HCT116 (cell line): ENCODE measurements at regions not wholly inside any gene's neighbourhood (a gene's known extent, or its start where the extent isn't known, plus 50 kb on each side); places are given as distances from the start of the nearest gene placed in this dataset.

ENCODE experiments used
- ATAC-seq: fragments of 200-7000 bp; cut with Tn5 transposase; 2 replicates; pipeline ENCODE4 v1.9.1; 2020; ENCODE audit warnings: mild to moderate bottlenecking, moderate library complexity
- BruUV-seq: library from RNA; stranded (reverse); fragments of 400-500 nt; replicated peaks from 2 replicates; lab custom pipeline; 2021; lab: Mats Ljungman, UMichigan
- CTCF ChIA-PET: fragments of 300-600 bp; sonication (Branson Sonifier 250); formaldehyde crosslinking; loops from one replicate; lab custom pipeline; 2021; ENCODE audit warnings: antibody characterized with exemption; lab: Charles Lee
- POLR2A ChIA-PET: fragments of 300-600, 350-600 bp; sonication (Branson Sonifier 250); formaldehyde crosslinking; loops from one replicate; lab custom pipeline; 2021; ENCODE audit warnings: antibody characterized with exemption; lab: Charles Lee
- RAD21 ChIA-PET, 2 experiments: fragments of 300-600 bp; sonication (Branson Sonifier 250); formaldehyde crosslinking; loops; one replicate each; lab custom pipeline; 2023; ENCODE audit warnings: low total read pairs in 2 of 2; ENCODE audit not compliant: uncharacterized antibody in 2 of 2, unreplicated experiment in 2 of 2, low non-redundant PET in 1 of 2; lab: Charles Lee
- DNase-seq: peaks from one replicate; pipeline ENCODE4 v3.0.0-alpha.2; 2010; ENCODE audit warnings: low read depth, low spot score
- H2AFZ ChIP-seq: fragments of 200-600 bp; shearing (Covaris generic), sonication (generic); 2 replicates; pipeline ENCODE4 v1.6.1; 2017; ENCODE audit warnings: low read depth, mixed run types, mixed read lengths, antibody characterized with exemption, low read length; ENCODE audit not compliant: poor library complexity, severe bottlenecking
- H3K27ac ChIP-seq: 2 replicates; pipeline ENCODE4 v1.5.1; 2012; ENCODE audit warnings: low read depth, low read length
- H3K27me3 ChIP-seq: fragments of 200-600 bp; sonication (generic); 2 replicates; pipeline ENCODE4 v1.6.1; 2016; ENCODE audit warnings: mixed run types, low read length, mixed read lengths; ENCODE audit not compliant: insufficient read depth
- H3K36me3 ChIP-seq, 2 experiments: fragments of 200-500 bp in 1 of 2; fragments of 200-600 bp in 1 of 2; sonication (Bioruptor generic) in 1 of 2; sonication (generic) in 1 of 2; 2 replicates each; pipeline versions ENCODE4 v1.5.1 to v1.6.1; 2014 to 2016; ENCODE audit warnings: low read length in 2 of 2, inconsistent platforms in 1 of 2, mixed read lengths in 1 of 2, mixed run types in 1 of 2; ENCODE audit not compliant: insufficient read depth in 2 of 2, control insufficient read depth in 1 of 2
- H3K4me1 ChIP-seq, 2 experiments: fragments of 200-600 bp in 1 of 2; sonication (generic) in 1 of 2; 2 replicates each; pipeline versions ENCODE4 v1.5.1 to v1.6.1; 2012 to 2017; ENCODE audit warnings: low read length in 2 of 2, inconsistent platforms in 1 of 2, mild to moderate bottlenecking in 1 of 2, mixed read lengths in 1 of 2, mixed run types in 1 of 2, moderate library complexity in 1 of 2; ENCODE audit not compliant: insufficient read depth in 2 of 2, control insufficient read depth in 1 of 2
- H3K4me2 ChIP-seq: fragments of 200-600 bp; sonication (generic); 2 replicates; pipeline ENCODE4 v1.6.1; 2017; ENCODE audit warnings: mixed run types, low read length, mixed read lengths
- H3K4me3 ChIP-seq, 2 experiments: fragments of 200-600 bp in 1 of 2; sonication (generic) in 1 of 2; replicated peaks in 1 of 2; 2 replicates each; pipeline ENCODE4 v1.5.1; 2011 to 2016; ENCODE audit warnings: low read length in 2 of 2, control low read depth in 1 of 2, low read depth in 1 of 2, mild to moderate bottlenecking in 1 of 2, mixed read lengths in 1 of 2, mixed run types in 1 of 2
- H3K79me2 ChIP-seq: fragments of 200-600 bp; sonication (generic); 2 replicates; pipeline ENCODE4 v1.6.1; 2017; ENCODE audit warnings: mild to moderate bottlenecking, mixed run types, low read length, moderate library complexity, mixed read lengths; ENCODE audit not compliant: insufficient read depth
- H3K9ac ChIP-seq: fragments of 200-600 bp; sonication (generic); 2 replicates; pipeline ENCODE4 v1.6.1; 2016; ENCODE audit warnings: low read length, mixed read lengths
- H3K9me2 ChIP-seq: fragments of 200-600 bp; sonication (generic), shearing (Covaris generic); 2 replicates; pipeline ENCODE4 v1.6.1; 2017; ENCODE audit warnings: mixed run types, mild to moderate bottlenecking, moderate library complexity; ENCODE audit not compliant: insufficient read depth
- H3K9me3 ChIP-seq, 2 experiments: fragments of 200-500 bp in 1 of 2; fragments of 200-600 bp in 1 of 2; sonication (Bioruptor generic) in 1 of 2; sonication (generic) in 1 of 2; 2 replicates each; pipeline ENCODE4 v1.6.1; 2014 to 2017; ENCODE audit warnings: low read length in 2 of 2, mixed read lengths in 2 of 2, inconsistent platforms in 1 of 2, low read depth in 1 of 2, mild to moderate bottlenecking in 1 of 2, mixed run types in 1 of 2, moderate library complexity in 1 of 2; ENCODE audit not compliant: control insufficient read depth in 1 of 2, insufficient read depth in 1 of 2
- H4K20me1 ChIP-seq: fragments of 200-600 bp; sonication (generic), shearing (Covaris generic); 2 replicates; pipeline ENCODE4 v1.6.1; 2017; ENCODE audit warnings: mixed run types, mild to moderate bottlenecking, moderate library complexity; ENCODE audit not compliant: insufficient read depth
- CBX3 ChIP-seq: IDR thresholded peaks from 2 replicates; pipeline ENCODE4 v1.6.1; 2012; ENCODE audit warnings: low read depth
- CEBPB ChIP-seq: IDR thresholded peaks from 2 replicates; pipeline ENCODE4 v1.6.1; 2012; ENCODE audit warnings: low read depth
- CTCF ChIP-seq, 3 experiments: fragments of 200-600 bp in 1 of 3; sonication (generic) in 1 of 3; IDR thresholded peaks in 2 of 3; conservative IDR thresholded peaks in 1 of 3; 2 replicates each; pipeline ENCODE4 v1.5.1; 2012 to 2017; ENCODE audit warnings: low read depth in 2 of 3, low read length in 2 of 3, antibody characterized with exemption in 1 of 3, borderline replicate concordance in 1 of 3, control low read depth in 1 of 3, mild to moderate bottlenecking in 1 of 3, mixed read lengths in 1 of 3, mixed run types in 1 of 3, moderate library complexity in 1 of 3; ENCODE audit not compliant: insufficient read depth in 1 of 3
- FOSL1 ChIP-seq: IDR thresholded peaks from 2 replicates; pipeline ENCODE4 v1.6.1; 2012; ENCODE audit warnings: low read depth
- JUND ChIP-seq: IDR thresholded peaks from 2 replicates; pipeline ENCODE4 v1.6.1; 2012
- REST ChIP-seq: IDR thresholded peaks from 2 replicates; pipeline ENCODE4 v1.6.1; 2012; ENCODE audit warnings: low read depth
- SP1 ChIP-seq: IDR thresholded peaks from 2 replicates; pipeline ENCODE4 v1.6.1; 2012; ENCODE audit warnings: low read depth
- TCF7L2 ChIP-seq: IDR thresholded peaks from 2 replicates; pipeline ENCODE4 v1.7.0; 2011; ENCODE audit warnings: borderline replicate concordance, inconsistent platforms; ENCODE audit not compliant: insufficient read depth, insufficient read length; ENCODE audit errors: extremely low read depth
- ZFX ChIP-seq: fragments of 450-650 bp; IDR thresholded peaks from 2 replicates; pipeline ENCODE4 v1.6.1; 2017
- intact Hi-C: fragments of 100-400 bp; cut with micrococcal nuclease; formaldehyde crosslinking; loops from 2 replicates; pipeline ENCODE4 v1.10.0; 2022
- TF ChIP-seq, protein P1 (sequence below): IDR thresholded peaks from 2 replicates; pipeline ENCODE4 v1.6.1; 2011; ENCODE audit warnings: mild to moderate bottlenecking, low read length, moderate library complexity; ENCODE audit not compliant: insufficient replicate concordance; ENCODE audit errors: extremely low read depth

DNA sequence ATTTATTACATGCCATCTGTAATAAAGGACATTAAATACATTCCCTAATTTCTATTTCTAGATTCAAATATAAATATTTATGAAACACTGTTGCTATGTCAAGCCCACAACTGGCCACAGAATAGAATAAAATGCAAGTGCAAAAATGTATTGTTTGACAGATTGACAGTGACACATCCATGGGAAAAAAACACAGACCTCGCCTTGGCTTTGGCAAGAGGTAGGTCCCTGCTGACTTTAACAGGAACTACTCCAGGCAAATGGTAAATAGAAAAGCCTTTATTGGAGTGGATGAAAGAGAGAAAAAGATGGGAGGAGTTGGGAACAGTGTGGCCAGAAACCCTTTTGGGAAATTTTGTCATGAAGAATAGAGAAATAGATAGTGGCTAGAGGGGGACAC lies 622.9 kb downstream of the UTRN start:
- no peaks in the 10 kb centered on the region for H3K27me3 ChIP-seq
- ATAC-seq (peak; percentile 39), DNase-seq (no peak)
- H3K4me1 ChIP-seq = peaks cover 27 to 67% of the 10 kb centered on the region in 2 experiments
- intact Hi-C loops = no loop called here
- BruUV-seq = no TSS peak
- CTCF ChIA-PET = no interaction called here
- peaks cover 25% of the 10 kb centered on the region for H3K79me2 ChIP-seq
- H3K9ac ChIP-seq = peak overlapping the region; percentile 8; the same call in 1 of the 2 replicates
- peaks cover 0 to 13% of the 10 kb centered on the region in 2 experiments; a peak in 2 of 4 replicates for H3K36me3 ChIP-seq
- no peaks in the 10 kb centered on the region for H3K9me2 ChIP-seq
- H3K27ac ChIP-seq = peak overlapping the region; percentile 7; the same call in 1 of the 2 replicates
- RAD21 ChIA-PET = no interaction called here
- POLR2A ChIA-PET = no interaction called here
- H3K9me3 ChIP-seq = no peaks in the 10 kb centered on the region
- TF ChIP-seq FOSL1 (0 out of 2 replicates have a peak, but pooled peaks have one; percentile 10), ZFX (no peak), CEBPB (0 out of 2 replicates have a peak, but pooled peaks have one; percentile 14), TCF7L2 (no peak)
- TF ChIP-seq, all 23 proteins: peak for 2
- no peaks in the 10 kb centered on the region for H4K20me1 ChIP-seq
- H2AFZ ChIP-seq = no peak overlapping the region
- H3K4me3 ChIP-seq = no peak overlapping the region
- H3K4me2 ChIP-seq = peak overlapping the region; percentile 10; the same call in 1 of the 2 replicates

DNA sequence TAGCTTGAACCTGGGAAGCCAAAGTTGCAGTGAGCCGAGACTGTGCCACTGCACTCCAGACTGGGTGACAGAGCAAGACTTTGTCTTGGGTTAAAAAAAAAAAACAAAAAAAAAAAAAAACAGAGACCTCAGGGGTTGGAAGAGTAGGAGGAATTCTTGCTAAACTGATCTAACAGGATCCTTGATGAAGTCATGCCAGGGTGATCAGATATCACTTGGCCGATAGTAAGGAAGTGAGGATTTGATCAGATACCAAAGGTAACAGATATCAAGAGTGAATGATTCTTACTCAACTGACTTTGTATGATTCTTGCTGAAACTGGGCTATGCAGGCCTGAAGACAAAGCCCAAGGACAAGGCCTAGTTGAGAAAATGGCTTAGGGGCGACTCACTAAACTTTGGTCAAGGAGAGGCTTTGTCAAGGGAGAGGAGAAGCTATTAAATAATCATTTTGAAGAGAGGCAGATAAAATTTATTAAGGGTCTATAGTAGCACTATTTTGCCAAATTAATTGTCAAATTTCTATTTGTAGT lies 624.7 kb downstream of the UTRN start:
- peak; percentile 20; the same call in 1 of the 2 replicates for ATAC-seq
- peak overlapping the region; percentile 90 for H3K27ac ChIP-seq
- ChIA-PET POLR2A (no interaction called here), RAD21 (interaction anchor here in 1 of 2 experiments (0.7 kb wide), 1 partner anchor 175 kb away, joined by 3 read pairs; no protein-coding TSS in a partner anchor)
- no TSS peak for BruUV-seq
- peaks cover 0 to 10% of the 10 kb centered on the region in 2 experiments; a peak in 1 of 4 replicates for H3K36me3 ChIP-seq
- no peak overlapping the region for H3K4me3 ChIP-seq
- no peak for DNase-seq
- intact Hi-C loops = loop anchor here (5.0 kb wide), 1 partner anchor 103 kb away; no protein-coding TSS in a partner anchor
- no peaks in the 10 kb centered on the region for H3K9me3 ChIP-seq
- no peaks in the 10 kb centered on the region for H3K27me3 ChIP-seq
- peak overlapping the region; percentile 45 for H3K9ac ChIP-seq
- no peak for TF ChIP-seq REST
- TF ChIP-seq, protein P1, sequence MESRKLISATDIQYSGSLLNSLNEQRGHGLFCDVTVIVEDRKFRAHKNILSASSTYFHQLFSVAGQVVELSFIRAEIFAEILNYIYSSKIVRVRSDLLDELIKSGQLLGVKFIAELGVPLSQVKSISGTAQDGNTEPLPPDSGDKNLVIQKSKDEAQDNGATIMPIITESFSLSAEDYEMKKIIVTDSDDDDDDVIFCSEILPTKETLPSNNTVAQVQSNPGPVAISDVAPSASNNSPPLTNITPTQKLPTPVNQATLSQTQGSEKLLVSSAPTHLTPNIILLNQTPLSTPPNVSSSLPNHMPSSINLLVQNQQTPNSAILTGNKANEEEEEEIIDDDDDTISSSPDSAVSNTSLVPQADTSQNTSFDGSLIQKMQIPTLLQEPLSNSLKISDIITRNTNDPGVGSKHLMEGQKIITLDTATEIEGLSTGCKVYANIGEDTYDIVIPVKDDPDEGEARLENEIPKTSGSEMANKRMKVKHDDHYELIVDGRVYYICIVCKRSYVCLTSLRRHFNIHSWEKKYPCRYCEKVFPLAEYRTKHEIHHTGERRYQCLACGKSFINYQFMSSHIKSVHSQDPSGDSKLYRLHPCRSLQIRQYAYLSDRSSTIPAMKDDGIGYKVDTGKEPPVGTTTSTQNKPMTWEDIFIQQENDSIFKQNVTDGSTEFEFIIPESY = no peak
- no peak for TF ChIP-seq JUND
- peak; percentile 52 for TF ChIP-seq SP1
- no peak for TF ChIP-seq FOSL1
- TF ChIP-seq CBX3 = peak; percentile 36; the same call in 1 of the 2 replicates
- no peak for TF ChIP-seq CTCF (IDR thresholded peaks at IDR 0.05 in 2 of 3, conservative IDR thresholded peaks at IDR 0.05 in 1 of 3; ENCODE audit: borderline replicate concordance in 1 of 3, insufficient read depth in 1 of 3, low read depth in 2 of 3, low read length in 2 of 3)
- TF ChIP-seq, all 23 proteins: peak for 2
- Histone ChIP-seq H2AFZ (no peak overlapping the region), H3K4me2 (peak overlapping the region; percentile 38), H3K4me1 (peaks cover 30 to 73% of the 10 kb centered on the region in 2 experiments), H3K9me2 (no peaks in the 10 kb centered on the region), H4K20me1 (no peaks in the 10 kb centered on the region), H3K79me2 (peaks cover 39% of the 10 kb centered on the region)
- CTCF ChIA-PET = no interaction called here
